ENCODE measurements at regions not wholly inside any gene's neighbourhood (a gene's known extent, or its start where the extent isn't known, plus 50 kb on each side); places are given as distances from the start of the nearest gene placed in this dataset.

GRCh38 chr5:87954121-87954520 lies 314.5 kb downstream of the TMEM161B start:
- no peak overlapping the region for H3K4me3 ChIP-seq (ENCODE audit: low read depth, low read length)
- TF ChIP-seq CTCF (IDR thresholded peaks at IDR 0.05; ENCODE audit: borderline replicate concordance, insufficient read depth, low read depth, low read length), result no peak

GRCh38 chr5:87951661-87952060 lies 317.0 kb downstream of the TMEM161B start:
- TF ChIP-seq CTCF (IDR thresholded peaks at IDR 0.05; ENCODE audit: borderline replicate concordance, insufficient read depth, low read depth, low read length), result no peak
- no peak overlapping the region for H3K4me3 ChIP-seq (ENCODE audit: low read depth, low read length)

- no peak overlapping the region for H3K4me3 ChIP-seq (ENCODE audit: low read depth, low read length)
- no peak for TF ChIP-seq CTCF (IDR thresholded peaks at IDR 0.05; ENCODE audit: borderline replicate concordance, insufficient read depth, low read depth, low read length)
Observed at GRCh38 chr5:87949676-87950631, 318.7 kb downstream of the TMEM161B start.

- TF ChIP-seq CTCF (IDR thresholded peaks at IDR 0.05; ENCODE audit: borderline replicate concordance, insufficient read depth, low read depth, low read length), result no peak
- no peak overlapping the region for H3K4me3 ChIP-seq (ENCODE audit: low read depth, low read length)
Observed at GRCh38 chr5:87948486-87948885, 320.2 kb downstream of the TMEM161B start.

DNA sequence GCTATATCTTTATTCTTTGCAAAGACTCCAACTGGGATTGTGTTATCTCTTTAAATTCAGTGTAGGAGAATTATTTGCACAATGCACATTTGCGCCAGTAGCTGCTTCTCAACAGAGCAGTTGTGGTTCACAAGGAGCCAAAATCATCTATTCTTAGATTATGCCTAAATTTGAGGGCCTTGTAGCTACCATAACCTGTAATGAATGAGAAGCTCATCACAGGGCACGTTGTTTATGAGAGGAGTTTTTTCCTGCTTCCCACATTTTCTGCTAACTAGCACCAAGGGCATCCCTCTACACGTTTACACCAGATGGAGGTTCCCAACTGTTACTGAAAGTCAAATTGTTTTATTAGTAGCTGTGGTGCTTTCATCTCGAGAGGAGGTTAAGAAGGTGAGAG lies 322.4 kb downstream of the TMEM161B start:
- TF ChIP-seq CTCF (IDR thresholded peaks at IDR 0.05; ENCODE audit: borderline replicate concordance, insufficient read depth, low read depth, low read length), result no peak
- no peak overlapping the region for H3K4me3 ChIP-seq (ENCODE audit: low read depth, low read length)

DNA sequence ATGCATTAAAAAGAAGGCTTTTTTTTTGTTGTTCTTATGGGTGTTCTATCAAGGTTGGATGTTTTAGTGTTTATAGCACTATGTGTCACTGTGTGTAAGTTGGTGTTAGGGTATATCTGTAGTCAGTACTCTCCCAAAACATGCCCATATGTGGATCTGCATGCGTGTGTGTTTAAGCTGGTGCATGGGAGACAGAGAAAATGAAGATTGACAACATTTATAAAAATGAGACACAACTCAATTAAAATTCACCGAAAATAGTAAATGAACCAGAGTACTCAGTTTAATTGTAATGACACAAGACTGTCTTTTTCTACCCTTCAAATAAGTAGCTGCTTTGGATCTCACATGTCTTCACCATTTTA lies 323.4 kb downstream of the TMEM161B start:
- H3K4me3 ChIP-seq (ENCODE audit: low read depth, low read length), result no peak overlapping the region

More for the DNA sequence above, 323.4 kb downstream of the TMEM161B start:
- no peak for TF ChIP-seq CTCF (IDR thresholded peaks at IDR 0.05; ENCODE audit: borderline replicate concordance, insufficient read depth, low read depth, low read length)
